ENCODE measurements at regions not wholly inside any gene's neighbourhood (a gene's known extent, or its start where the extent isn't known, plus 50 kb on each side); places are given as distances from the start of the nearest gene placed in this dataset.

DNA sequence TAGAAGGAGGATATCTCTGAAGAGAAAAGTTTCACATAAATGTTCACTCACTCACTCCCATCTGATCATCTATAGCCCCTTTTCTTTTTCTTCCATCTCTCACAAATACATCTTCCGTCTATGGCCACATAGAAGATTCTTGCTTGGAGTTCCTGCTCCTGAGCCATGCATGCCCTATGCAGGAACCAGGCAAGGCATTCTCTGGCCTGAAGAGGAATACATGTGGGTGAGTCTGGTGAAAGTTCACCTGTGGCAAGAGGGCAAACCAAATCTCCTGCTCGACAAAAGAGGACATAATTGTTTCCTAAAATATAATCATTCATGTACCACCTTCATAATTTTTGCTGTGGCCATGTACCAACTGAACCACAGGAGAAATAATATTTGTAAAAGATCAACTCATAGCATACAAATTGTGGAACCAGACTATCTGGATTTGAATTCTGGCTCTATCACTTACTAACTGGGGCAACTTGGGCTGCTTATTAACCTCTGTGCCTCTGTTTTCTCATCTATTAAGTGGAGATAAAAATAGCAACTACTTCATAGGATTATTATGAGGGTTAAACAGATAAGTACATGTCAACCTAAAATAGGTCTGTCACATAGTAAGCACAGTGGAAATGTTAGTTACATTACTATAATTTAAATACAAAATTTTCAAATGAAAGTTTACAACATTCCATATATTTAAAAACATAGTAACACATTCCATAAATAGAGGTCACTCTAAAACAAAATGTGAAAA is 121.2 kb upstream of the NFIB start:
- no peak overlapping the region for H3K4me3 ChIP-seq
- H3K4me1 ChIP-seq: peaks cover 7 to 16% (median 10%) of the 10 kb centered on the region in 4 donors
- no peaks in the 10 kb centered on the region for H3K9me3 ChIP-seq
- WGBS: 93% methylated on average over 2 of the region's 2 CpGs
- DNase-seq (ENCODE audit: extremely low spot score): no peak
- TF ChIP-seq POLR2AphosphoS5 (IDR thresholded peaks at IDR 0.05): no peak
- TF ChIP-seq POLR2A (IDR thresholded peaks at IDR 0.05; ENCODE audit: low read depth): no peak
- TF ChIP-seq EP300 (IDR thresholded peaks at IDR 0.05): no peak
- TF ChIP-seq, protein P1, sequence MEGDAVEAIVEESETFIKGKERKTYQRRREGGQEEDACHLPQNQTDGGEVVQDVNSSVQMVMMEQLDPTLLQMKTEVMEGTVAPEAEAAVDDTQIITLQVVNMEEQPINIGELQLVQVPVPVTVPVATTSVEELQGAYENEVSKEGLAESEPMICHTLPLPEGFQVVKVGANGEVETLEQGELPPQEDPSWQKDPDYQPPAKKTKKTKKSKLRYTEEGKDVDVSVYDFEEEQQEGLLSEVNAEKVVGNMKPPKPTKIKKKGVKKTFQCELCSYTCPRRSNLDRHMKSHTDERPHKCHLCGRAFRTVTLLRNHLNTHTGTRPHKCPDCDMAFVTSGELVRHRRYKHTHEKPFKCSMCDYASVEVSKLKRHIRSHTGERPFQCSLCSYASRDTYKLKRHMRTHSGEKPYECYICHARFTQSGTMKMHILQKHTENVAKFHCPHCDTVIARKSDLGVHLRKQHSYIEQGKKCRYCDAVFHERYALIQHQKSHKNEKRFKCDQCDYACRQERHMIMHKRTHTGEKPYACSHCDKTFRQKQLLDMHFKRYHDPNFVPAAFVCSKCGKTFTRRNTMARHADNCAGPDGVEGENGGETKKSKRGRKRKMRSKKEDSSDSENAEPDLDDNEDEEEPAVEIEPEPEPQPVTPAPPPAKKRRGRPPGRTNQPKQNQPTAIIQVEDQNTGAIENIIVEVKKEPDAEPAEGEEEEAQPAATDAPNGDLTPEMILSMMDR (IDR thresholded peaks at IDR 0.05): no peak
- no peaks in the 10 kb centered on the region for H3K36me3 ChIP-seq
- intact Hi-C loops (cut with DNase I): loop anchor here (5.0 to 10.0 kb wide), 3 partner anchors 1003 to 1400 kb away; no protein-coding TSS in a partner anchor
- no peak overlapping the region for H3K27ac ChIP-seq (replicated peaks in 1 of 4)
- H3K27me3 ChIP-seq: no peaks in the 10 kb centered on the region

- DNase-seq (ENCODE audit: extremely low spot score): no peak
- H3K4me3 ChIP-seq: no peak overlapping the region
- no peaks in the 10 kb centered on the region for H3K36me3 ChIP-seq
- no peak for TF ChIP-seq EP300 (IDR thresholded peaks at IDR 0.05)
- no peak for TF ChIP-seq POLR2A (IDR thresholded peaks at IDR 0.05; ENCODE audit: low read depth)
- TF ChIP-seq POLR2AphosphoS5 (IDR thresholded peaks at IDR 0.05): no peak
- TF ChIP-seq, protein P1 (IDR thresholded peaks at IDR 0.05): no peak
- H3K4me1 ChIP-seq: peaks cover 7 to 16% (median 10%) of the 10 kb centered on the region in 4 donors
- intact Hi-C loops (cut with DNase I): loop anchor here (5.0 to 10.0 kb wide), 2 partner anchors 1082 to 1399 kb away; no protein-coding TSS in a partner anchor
- no peak overlapping the region for H3K27ac ChIP-seq (replicated peaks in 1 of 4)
- H3K9me3 ChIP-seq: no peaks in the 10 kb centered on the region
- H3K27me3 ChIP-seq: no peaks in the 10 kb centered on the region
Measured at GRCh38 chr9:14434158-14434504, 120.2 kb upstream of the NFIB start.

- Histone ChIP-seq H3K27ac (replicated peaks in 1 of 4) (no peak overlapping the region), H3K36me3 (no peaks in the 10 kb centered on the region), H3K4me1 (peaks cover 10 to 18% (median 14%) of the 10 kb centered on the region in 4 donors), H3K4me3 (peak overlapping the region in 2 of 4 donors; percentile 7 to 29), H3K27me3 (no peaks in the 10 kb centered on the region), H3K9me3 (no peaks in the 10 kb centered on the region)
- WGBS: 11% methylated on average over 13 of the region's 13 CpGs
- TF ChIP-seq, protein P1 (IDR thresholded peaks at IDR 0.05): peak; percentile 32 to 44 (median 34)
- TF ChIP-seq POLR2A (IDR thresholded peaks at IDR 0.05; ENCODE audit: low read depth): no peak
- no peak for TF ChIP-seq POLR2AphosphoS5 (IDR thresholded peaks at IDR 0.05)
- no peak for TF ChIP-seq EP300 (IDR thresholded peaks at IDR 0.05)
- no peak for DNase-seq (ENCODE audit: extremely low spot score)
- intact Hi-C loops (cut with DNase I): loop anchor here (5.0 to 10.0 kb wide), 2 partner anchors 1081 to 1399 kb away; no protein-coding TSS in a partner anchor
Measured at GRCh38 chr9:14433351-14434157, 119.6 kb upstream of the NFIB start.

- H3K4me3 ChIP-seq: no peak overlapping the region
- H3K27me3 ChIP-seq: no peaks in the 10 kb centered on the region
- no peak for DNase-seq (ENCODE audit: extremely low spot score)
- 68% methylated on average over 1 of the region's 1 CpG for WGBS
- H3K27ac ChIP-seq (replicated peaks in 1 of 4): no peak overlapping the region
- TF ChIP-seq POLR2AphosphoS5 (IDR thresholded peaks at IDR 0.05) (no peak), POLR2A (IDR thresholded peaks at IDR 0.05; ENCODE audit: low read depth) (no peak), EP300 (IDR thresholded peaks at IDR 0.05) (no peak)
- TF ChIP-seq, protein P1 (IDR thresholded peaks at IDR 0.05): no peak
- intact Hi-C loops (cut with DNase I): loop anchor here (5.0 to 10.0 kb wide), 2 partner anchors 1081 to 1398 kb away; no protein-coding TSS in a partner anchor
- no peaks in the 10 kb centered on the region for H3K9me3 ChIP-seq
- peaks cover 15 to 21% (median 17%) of the 10 kb centered on the region in 4 donors for H3K4me1 ChIP-seq
- no peaks in the 10 kb centered on the region for H3K36me3 ChIP-seq
Measured at GRCh38 chr9:14432666-14433350, 118.9 kb upstream of the NFIB start.
